IPS-18a (cell line): ENCODE measurements at regions not wholly inside any gene's neighbourhood (a gene's known extent, or its start where the extent isn't known, plus 50 kb on each side); places are given as distances from the start of the nearest gene placed in this dataset.
A peak's percentile ranks its signal among the peaks of the same experiment; 100 is the strongest.

Source experiments
- H3K27ac ChIP-seq: one replicate; pipeline ENCODE4 v1.5.1; 2013; ENCODE audit warnings: low read length
- H3K27me3 ChIP-seq: one replicate; pipeline ENCODE4 v1.6.1; 2013; ENCODE audit warnings: mild to moderate bottlenecking, low read length; ENCODE audit not compliant: control insufficient read depth, insufficient read depth
- H3K36me3 ChIP-seq: one replicate; pipeline ENCODE4 v1.6.1; 2013; ENCODE audit warnings: low read depth, low read length; ENCODE audit not compliant: control insufficient read depth
- H3K4me1 ChIP-seq: one replicate; pipeline ENCODE4 v1.6.1; 2013; ENCODE audit warnings: low read depth, low read length; ENCODE audit not compliant: control insufficient read depth
- H3K4me3 ChIP-seq: one replicate; pipeline ENCODE4 v1.5.1; 2013; ENCODE audit warnings: low read length
- H3K9ac ChIP-seq: one replicate; pipeline ENCODE4 v1.6.1; 2013; ENCODE audit warnings: mild to moderate bottlenecking, low read length, moderate library complexity
- H3K9me3 ChIP-seq: one replicate; pipeline ENCODE4 v1.6.1; 2013; ENCODE audit warnings: low read depth, low read length; ENCODE audit not compliant: control insufficient read depth

DNA sequence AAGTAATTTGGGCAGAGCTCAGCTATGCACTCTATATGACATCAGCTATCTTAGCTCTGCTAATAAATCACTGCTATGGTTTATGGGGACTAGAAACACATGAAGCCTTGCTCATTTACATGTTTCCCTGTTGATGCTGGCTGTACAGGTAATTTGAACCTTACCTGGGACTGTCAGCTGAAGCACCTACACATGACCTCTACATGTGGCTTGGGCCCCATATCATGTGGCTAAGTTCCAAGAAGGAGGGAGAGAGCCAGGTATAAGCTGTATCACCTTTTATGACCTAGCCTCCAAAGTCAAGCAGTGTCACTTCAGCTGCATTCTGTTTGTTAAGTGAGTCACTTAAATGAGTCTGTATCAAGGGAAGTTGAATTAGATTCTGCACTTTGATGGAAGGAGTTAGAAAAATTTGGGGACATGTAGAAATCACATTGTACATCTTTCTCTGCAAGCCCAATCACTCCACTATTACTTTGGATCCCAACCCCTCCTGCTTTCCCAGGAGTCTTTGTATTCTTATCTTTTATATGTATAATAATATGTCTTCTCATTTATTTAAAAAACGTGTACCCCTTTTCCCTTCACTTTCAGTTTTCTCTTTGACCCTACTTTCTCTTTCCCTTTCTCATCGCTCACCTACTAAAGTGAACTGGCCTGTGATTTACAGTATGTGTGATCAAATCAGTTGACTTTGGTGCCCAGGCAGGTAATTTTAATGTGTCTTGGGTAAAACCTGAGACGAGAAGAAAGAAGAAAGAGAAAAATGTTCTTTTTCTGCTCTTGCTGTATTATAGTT is 53.4 kb upstream of the PRKACB start:
- H3K27ac ChIP-seq: no peak overlapping the region
- no peaks in the 10 kb centered on the region for H3K36me3 ChIP-seq
- no peaks in the 10 kb centered on the region for H3K4me1 ChIP-seq
- H3K9me3 ChIP-seq: no peaks in the 10 kb centered on the region
- H3K27me3 ChIP-seq: no peaks in the 10 kb centered on the region
- no peak overlapping the region for H3K9ac ChIP-seq
- no peak overlapping the region for H3K4me3 ChIP-seq

DNA sequence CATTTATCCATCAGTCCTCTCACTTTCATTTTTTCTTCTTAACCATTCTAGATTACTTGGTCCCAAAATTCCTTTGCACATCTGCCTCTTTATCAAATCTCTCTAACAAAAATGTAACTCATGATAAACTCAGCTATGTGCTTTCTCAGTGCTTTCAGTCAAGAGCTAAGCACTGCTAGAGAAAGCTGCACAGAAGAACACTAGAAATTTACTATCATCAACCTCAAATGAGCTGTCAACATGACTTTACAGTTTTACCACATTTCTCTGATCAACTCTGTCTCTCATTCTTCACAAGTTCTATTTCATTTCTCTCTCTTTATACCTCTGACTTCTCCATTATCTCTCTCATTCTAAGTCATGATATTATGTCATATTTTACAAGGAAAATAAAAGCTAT is 54.2 kb upstream of the PRKACB start:
- Histone ChIP-seq H3K36me3 (no peaks in the 10 kb centered on the region), H3K9me3 (no peaks in the 10 kb centered on the region), H3K9ac (no peak overlapping the region), H3K27ac (no peak overlapping the region), H3K4me3 (no peak overlapping the region), H3K27me3 (no peaks in the 10 kb centered on the region), H3K4me1 (no peaks in the 10 kb centered on the region)

DNA sequence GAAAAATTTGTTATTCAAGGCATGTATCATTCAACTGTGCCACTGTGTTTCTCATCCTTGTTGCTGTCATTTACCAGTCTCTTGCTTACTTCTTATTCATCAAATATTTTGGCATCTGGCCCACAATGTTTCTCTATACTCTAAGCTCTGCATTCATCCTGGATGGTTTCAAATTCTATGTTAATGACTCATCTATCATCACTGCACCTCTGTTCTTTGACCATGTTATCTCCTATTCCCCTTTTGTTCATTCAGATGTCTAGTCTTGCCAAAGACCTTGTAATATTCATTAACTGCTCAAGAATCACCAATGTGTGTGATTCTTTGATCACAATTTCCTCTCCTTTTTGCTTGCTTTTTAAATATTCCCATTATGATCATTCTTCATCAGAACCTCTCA is 54.6 kb upstream of the PRKACB start:
- no peaks in the 10 kb centered on the region for H3K4me1 ChIP-seq
- no peak overlapping the region for H3K27ac ChIP-seq
- H3K36me3 ChIP-seq: no peaks in the 10 kb centered on the region
- no peak overlapping the region for H3K9ac ChIP-seq
- H3K9me3 ChIP-seq: no peaks in the 10 kb centered on the region
- no peaks in the 10 kb centered on the region for H3K27me3 ChIP-seq
- H3K4me3 ChIP-seq: no peak overlapping the region

DNA sequence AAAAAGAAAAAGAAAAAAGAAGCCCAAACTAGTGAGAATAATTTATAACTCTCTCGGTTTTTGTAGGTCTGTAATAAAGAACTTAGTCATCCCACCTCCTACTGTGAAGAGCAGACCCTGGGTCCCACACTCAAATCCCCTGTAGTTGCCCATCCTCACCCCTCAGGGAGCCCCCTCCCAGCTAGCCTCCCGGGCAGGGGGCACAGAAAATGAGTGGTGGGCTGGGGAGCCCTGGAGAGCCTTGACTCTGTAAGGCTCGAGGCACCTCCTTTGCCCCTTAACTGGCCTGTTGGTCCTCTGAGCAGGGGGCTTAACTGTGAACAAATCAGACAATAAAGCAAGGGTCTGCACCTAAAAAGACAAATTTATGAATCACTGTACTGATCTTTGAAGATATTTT is 57.5 kb upstream of the PRKACB start:
- H3K27ac ChIP-seq: no peak overlapping the region
- H3K9me3 ChIP-seq: no peaks in the 10 kb centered on the region
- no peaks in the 10 kb centered on the region for H3K4me1 ChIP-seq
- H3K4me3 ChIP-seq: no peak overlapping the region
- no peaks in the 10 kb centered on the region for H3K36me3 ChIP-seq
- H3K9ac ChIP-seq: no peak overlapping the region
- no peaks in the 10 kb centered on the region for H3K27me3 ChIP-seq

DNA sequence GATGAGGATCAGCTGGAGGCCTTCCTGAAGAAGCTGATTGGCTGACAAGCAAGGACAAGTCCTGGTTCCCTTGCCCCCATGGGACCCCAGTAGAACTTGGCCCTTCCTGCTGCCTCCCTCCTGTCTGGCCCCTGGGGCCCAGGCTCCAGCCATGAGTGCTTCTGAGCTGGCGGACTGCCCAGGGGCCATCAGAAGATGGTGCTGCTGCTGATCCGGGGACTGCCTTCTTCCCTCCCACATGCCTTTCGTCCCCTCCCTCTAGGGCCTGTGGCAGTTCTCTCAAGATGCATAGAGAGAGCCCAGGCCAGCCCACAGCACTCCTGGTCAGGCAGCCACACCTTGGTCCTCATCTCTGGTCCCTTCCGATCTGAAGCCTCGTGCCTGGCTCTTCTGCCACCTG is 57.9 kb upstream of the PRKACB start:
- Histone ChIP-seq H3K9me3 (no peaks in the 10 kb centered on the region), H3K9ac (no peak overlapping the region), H3K27ac (no peak overlapping the region), H3K4me3 (no peak overlapping the region), H3K36me3 (no peaks in the 10 kb centered on the region), H3K27me3 (no peaks in the 10 kb centered on the region), H3K4me1 (no peaks in the 10 kb centered on the region)

DNA sequence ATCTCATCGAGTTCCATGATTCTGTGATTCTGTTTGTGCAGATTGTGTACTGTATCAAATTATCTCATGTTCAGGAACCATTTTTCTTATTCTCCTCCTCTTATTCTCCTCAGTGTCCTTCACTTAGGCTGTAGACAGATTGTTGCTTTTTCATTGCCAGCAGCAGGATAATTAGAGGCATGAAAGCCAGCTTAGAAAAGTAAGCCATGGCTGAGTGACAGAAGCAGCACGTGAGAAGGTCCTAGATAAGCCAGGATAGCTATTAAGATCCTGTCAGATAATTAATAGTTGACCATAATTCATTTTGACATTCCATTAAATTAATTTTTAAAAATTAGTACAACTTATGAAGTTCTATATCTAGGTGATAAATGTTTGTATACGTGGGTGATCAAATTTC is 60.8 kb upstream of the PRKACB start:
- Histone ChIP-seq H3K4me3 (no peak overlapping the region), H3K36me3 (no peaks in the 10 kb centered on the region), H3K27me3 (no peaks in the 10 kb centered on the region), H3K4me1 (peaks cover 5% of the 10 kb centered on the region), H3K27ac (no peak overlapping the region), H3K9ac (no peak overlapping the region), H3K9me3 (no peaks in the 10 kb centered on the region)

DNA sequence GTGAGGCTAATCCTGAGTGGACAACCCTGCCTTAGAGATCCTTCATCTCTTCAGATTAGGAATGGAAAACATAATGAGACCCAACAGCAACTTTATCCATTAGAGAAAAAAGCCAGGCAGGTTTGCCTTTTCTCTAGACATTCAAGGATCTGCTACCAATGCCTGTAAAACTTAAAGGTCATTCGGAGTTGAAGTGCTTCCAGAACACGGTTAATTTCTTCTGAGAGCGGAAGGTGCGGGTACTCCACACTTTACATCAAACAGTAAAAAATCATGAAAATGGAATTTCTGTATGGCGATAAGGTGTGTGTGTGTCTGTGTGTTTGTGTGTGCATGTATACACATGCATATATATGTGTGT is 65.2 kb upstream of the PRKACB start:
- no peak overlapping the region for H3K27ac ChIP-seq

DNA sequence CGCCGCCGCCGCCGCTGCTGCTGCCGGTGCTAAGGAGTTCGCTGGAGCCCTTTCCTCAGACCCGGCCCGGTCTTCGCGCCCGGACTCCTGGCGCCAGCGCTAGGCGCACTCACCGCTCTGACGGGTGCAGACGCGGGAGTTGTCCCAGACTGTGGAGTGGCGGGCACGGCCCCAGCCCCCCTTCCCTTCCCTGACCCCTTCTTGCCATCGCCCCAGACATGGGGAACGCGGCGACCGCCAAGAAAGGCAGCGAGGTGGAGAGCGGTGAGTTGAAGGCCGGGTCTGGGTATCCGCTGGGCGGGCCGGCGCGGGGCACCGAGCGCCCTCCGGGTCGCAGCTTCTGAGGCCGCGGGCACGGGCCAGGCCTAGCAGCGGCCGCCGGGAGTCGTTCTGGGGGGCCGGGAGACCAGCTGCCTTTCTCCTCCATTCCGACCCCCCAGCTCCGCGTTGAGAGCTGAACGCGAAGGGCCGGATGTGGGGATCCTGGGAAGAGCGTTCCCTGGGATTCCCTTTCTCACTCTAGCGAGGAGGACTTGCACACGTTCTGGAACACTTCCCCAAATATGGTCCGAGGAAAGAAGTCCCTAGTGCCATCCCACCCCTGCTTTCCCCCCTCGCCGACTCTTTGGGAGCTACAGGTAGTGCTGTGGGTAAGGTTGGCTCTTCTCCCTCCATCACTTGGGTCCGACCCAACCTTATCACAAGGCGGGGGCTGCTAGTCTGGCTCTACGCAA is 65.8 kb upstream of the PRKACB start:
- no peaks in the 10 kb centered on the region for H3K36me3 ChIP-seq
- no peak overlapping the region for H3K27ac ChIP-seq
- peak overlapping the region; percentile 69 for H3K9ac ChIP-seq
- peak overlapping the region; percentile 85 for H3K4me3 ChIP-seq
- no peaks in the 10 kb centered on the region for H3K9me3 ChIP-seq
- peaks cover 12% of the 10 kb centered on the region for H3K4me1 ChIP-seq
- no peaks in the 10 kb centered on the region for H3K27me3 ChIP-seq

More for the DNA sequence above, 65.2 kb upstream of the PRKACB start:
- no peaks in the 10 kb centered on the region for H3K36me3 ChIP-seq
- no peaks in the 10 kb centered on the region for H3K9me3 ChIP-seq
- H3K4me3 ChIP-seq: peak overlapping the region; percentile 85
- no peaks in the 10 kb centered on the region for H3K27me3 ChIP-seq
- peaks cover 12% of the 10 kb centered on the region for H3K4me1 ChIP-seq
- H3K9ac ChIP-seq: peak overlapping the region; percentile 69

DNA sequence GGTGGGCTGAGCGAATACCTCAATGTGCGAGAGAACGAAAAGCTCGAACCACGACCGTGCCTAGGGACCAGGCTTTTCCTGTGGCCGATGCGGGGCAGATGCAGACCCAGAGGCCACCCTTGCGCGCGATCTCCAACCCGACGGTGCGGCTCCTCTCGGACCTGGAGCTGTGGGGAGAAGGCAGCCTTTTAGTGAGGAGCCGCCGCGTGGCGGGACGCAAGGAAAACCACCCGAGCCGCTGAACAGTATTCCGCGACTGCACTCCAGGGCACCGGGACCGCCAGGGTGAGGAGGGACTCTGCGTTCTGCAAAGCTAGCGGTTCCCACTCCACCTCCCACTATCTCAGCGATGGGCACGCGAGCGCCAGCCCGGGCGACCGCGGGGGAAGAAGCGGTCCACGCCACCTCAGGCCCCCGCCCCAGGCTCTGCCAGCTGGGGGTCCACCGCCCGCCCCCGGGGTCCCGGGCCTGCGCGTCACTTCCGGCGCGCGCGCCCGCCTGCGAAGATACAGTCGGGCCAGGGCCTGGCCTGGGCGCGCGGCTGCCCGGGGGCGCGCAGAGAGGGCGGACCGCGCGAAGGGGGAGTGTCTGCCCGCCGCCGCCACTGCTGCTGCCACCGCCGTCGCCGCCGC is 66.5 kb upstream of the PRKACB start:
- peaks cover 12% of the 10 kb centered on the region for H3K4me1 ChIP-seq
- no peaks in the 10 kb centered on the region for H3K9me3 ChIP-seq
- peak overlapping the region; percentile 85 for H3K4me3 ChIP-seq
- H3K27ac ChIP-seq: peak overlapping the region; percentile 28
- H3K36me3 ChIP-seq: no peaks in the 10 kb centered on the region
- H3K27me3 ChIP-seq: no peaks in the 10 kb centered on the region
- H3K9ac ChIP-seq: peak overlapping the region; percentile 86

DNA sequence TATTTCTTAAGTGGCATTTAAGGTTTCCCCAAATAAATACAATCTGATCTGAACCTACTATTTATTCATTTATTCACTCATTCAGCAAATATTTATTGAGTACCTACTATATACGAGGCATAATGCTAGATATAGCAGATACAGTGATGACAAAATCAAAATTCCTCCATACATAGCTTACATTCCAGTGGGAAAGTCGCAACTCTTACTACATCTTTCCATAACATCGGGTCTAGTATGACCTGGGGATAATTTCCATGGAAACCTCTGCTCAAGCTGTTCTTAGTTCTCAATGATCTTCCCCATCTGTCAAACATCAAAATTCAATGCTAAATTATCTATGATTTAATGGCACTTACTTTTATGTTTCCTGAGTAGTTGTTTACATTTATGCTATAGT is 70.8 kb upstream of the PRKACB start:
- peaks cover 7% of the 10 kb centered on the region for H3K4me1 ChIP-seq
- no peaks in the 10 kb centered on the region for H3K36me3 ChIP-seq
- no peak overlapping the region for H3K9ac ChIP-seq
- H3K9me3 ChIP-seq: peaks cover 15% of the 10 kb centered on the region
- H3K27ac ChIP-seq: no peak overlapping the region
- H3K27me3 ChIP-seq: no peaks in the 10 kb centered on the region
- no peak overlapping the region for H3K4me3 ChIP-seq

DNA sequence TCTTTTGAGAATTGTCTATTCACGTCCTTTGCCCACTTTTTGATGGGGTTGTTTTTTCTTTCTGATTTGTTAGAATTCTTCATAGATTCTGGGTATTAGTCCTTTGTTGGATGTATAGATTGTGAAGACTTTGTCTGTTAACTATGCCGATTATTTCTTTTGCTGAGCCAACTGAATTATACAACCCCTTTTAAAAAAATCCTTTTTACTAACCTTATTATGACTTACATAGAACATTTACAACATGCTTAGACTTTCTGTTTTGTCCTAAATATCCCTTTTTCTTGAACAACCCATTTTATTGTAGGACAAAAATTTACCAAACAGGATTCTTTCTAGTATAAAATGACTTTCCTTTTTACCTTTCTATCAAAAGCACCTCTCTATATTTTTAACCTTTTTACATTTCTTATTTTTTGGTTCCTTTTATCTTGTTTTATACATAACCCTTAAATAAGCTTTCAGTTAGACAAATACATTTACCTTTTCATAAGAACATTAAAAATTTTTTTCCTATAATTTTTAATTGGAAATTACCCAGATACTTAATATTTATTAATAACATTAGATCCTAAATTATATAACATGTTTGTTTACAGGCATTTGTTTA is 70.4 kb upstream of the TTLL7 start:
- Histone ChIP-seq H3K27ac (no peak overlapping the region), H3K9me3 (peaks cover 20% of the 10 kb centered on the region), H3K4me1 (no peaks in the 10 kb centered on the region), H3K36me3 (no peaks in the 10 kb centered on the region), H3K9ac (no peak overlapping the region), H3K4me3 (no peak overlapping the region), H3K27me3 (no peaks in the 10 kb centered on the region)
